ENCODE measurements at regions not wholly inside any gene's neighbourhood (a gene's known extent, or its start where the extent isn't known, plus 50 kb on each side); places are given as distances from the start of the nearest gene placed in this dataset.

GRCh38 chr3:46096336-46096735 is 69.1 kb upstream of the XCR1 start:
- TF ChIP-seq POLR2A (IDR thresholded peaks at IDR 0.05; ENCODE audit: low read depth, low read length) (no peak), POLR2AphosphoS5 (IDR thresholded peaks at IDR 0.05; ENCODE audit: low read depth, low read length) (no peak), TAF1 (IDR thresholded peaks at IDR 0.05; ENCODE audit: low read depth, low read length) (no peak), SPI1 (IDR thresholded peaks at IDR 0.05; ENCODE audit: low read depth, low read length) (no peak)

Data from GM12891 (cell line).